Tibial artery (tissue), 4 donors: ENCODE measurements at regions not wholly inside any gene's neighbourhood (a gene's known extent, or its start where the extent isn't known, plus 50 kb on each side); places are given as distances from the start of the nearest gene placed in this dataset.

Source experiments
- DNase-seq, 2 donors: peaks; one replicate each; pipeline ENCODE4 v3.0.0-alpha.2; 2019
- H3K27ac ChIP-seq, 2 donors: fragments of 200-600 bp; sonication (generic) in 1 of 2; 1 replicate in 1 of 2; 2 replicates in 1 of 2; pipeline ENCODE4 v1.5.1; 2018 to 2019; ENCODE audit warnings: mild to moderate bottlenecking in 1 of 2
- H3K27me3 ChIP-seq, 2 donors: fragments of 200-600 bp; sonication (generic) in 1 of 2; one replicate each; pipeline versions ENCODE4 v1.5.1 to v1.6.0; 2016 to 2019
- H3K36me3 ChIP-seq, 3 donors: fragments of 200-600 bp; sonication (generic) in 2 of 3; one replicate each; pipeline ENCODE4 v1.5.1; 2016 to 2019; ENCODE audit warnings: mild to moderate bottlenecking in 2 of 3
- H3K4me1 ChIP-seq, 4 donors: fragments of 200-600 bp; sonication (generic) in 2 of 4; 1 replicate in 3 of 4; 2 replicates in 1 of 4; pipeline ENCODE4 v1.5.1; 2016 to 2019
- H3K4me3 ChIP-seq, 2 donors: fragments of 200-600 bp; sonication (generic) in 1 of 2; 1 replicate in 1 of 2; 2 replicates in 1 of 2; pipeline ENCODE4 v1.5.1; 2018 to 2019; ENCODE audit warnings: mild to moderate bottlenecking in 2 of 2
- H3K9me3 ChIP-seq, 3 donors: fragments of 200-600 bp; sonication (generic) in 1 of 3; one replicate each; pipeline ENCODE4 v1.5.1; 2016 to 2019
- intact Hi-C: fragments of 100-400 bp; cut with DNase I; formaldehyde crosslinking; loops from one replicate; pipeline ENCODE4 v1.15.0; 2023; ENCODE audit warnings: low total_unique reads
- TF ChIP-seq, protein P1 (sequence below), 2 experiments: fragments of 200-600 bp in 1 of 2; fragments of 450-650 bp in 1 of 2; IDR thresholded peaks; one replicate each; pipeline ENCODE4 v1.5.1; 2017 to 2019; ENCODE audit warnings: antibody characterized with exemption in 2 of 2, mild to moderate bottlenecking in 1 of 2, moderate library complexity in 1 of 2

DNA sequence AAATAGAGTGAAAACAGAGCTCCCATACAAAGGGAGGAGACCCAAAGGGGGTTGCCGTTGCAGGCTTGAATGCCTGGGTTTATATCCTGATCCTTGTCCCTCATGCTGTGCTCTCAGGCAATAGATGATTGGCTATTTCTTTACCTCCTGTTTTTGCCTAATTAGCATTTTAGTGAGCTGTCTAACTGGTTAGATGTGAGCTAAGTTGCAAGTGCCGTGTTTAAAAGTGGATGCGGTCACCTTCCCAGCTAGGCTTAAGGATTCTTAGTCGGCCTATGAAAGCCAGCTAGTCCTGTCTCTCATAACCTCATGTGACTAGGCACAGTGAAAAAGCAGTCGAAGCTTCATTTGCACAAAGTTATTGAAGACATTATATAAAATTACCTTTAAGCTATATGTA lies 356.7 kb upstream of the TMPRSS15 start:
- Histone ChIP-seq H3K4me1 (no peaks in the 10 kb centered on the region), H3K27me3 (no peaks in the 10 kb centered on the region), H3K36me3 (no peaks in the 10 kb centered on the region), H3K27ac (no peak overlapping the region), H3K4me3 (no peak overlapping the region), H3K9me3 (no peaks in the 10 kb centered on the region)
- intact Hi-C loops: no loop called here
- DNase-seq: no peak
- TF ChIP-seq, protein P1, sequence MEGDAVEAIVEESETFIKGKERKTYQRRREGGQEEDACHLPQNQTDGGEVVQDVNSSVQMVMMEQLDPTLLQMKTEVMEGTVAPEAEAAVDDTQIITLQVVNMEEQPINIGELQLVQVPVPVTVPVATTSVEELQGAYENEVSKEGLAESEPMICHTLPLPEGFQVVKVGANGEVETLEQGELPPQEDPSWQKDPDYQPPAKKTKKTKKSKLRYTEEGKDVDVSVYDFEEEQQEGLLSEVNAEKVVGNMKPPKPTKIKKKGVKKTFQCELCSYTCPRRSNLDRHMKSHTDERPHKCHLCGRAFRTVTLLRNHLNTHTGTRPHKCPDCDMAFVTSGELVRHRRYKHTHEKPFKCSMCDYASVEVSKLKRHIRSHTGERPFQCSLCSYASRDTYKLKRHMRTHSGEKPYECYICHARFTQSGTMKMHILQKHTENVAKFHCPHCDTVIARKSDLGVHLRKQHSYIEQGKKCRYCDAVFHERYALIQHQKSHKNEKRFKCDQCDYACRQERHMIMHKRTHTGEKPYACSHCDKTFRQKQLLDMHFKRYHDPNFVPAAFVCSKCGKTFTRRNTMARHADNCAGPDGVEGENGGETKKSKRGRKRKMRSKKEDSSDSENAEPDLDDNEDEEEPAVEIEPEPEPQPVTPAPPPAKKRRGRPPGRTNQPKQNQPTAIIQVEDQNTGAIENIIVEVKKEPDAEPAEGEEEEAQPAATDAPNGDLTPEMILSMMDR (IDR thresholded peaks at IDR 0.05): no peak

DNA sequence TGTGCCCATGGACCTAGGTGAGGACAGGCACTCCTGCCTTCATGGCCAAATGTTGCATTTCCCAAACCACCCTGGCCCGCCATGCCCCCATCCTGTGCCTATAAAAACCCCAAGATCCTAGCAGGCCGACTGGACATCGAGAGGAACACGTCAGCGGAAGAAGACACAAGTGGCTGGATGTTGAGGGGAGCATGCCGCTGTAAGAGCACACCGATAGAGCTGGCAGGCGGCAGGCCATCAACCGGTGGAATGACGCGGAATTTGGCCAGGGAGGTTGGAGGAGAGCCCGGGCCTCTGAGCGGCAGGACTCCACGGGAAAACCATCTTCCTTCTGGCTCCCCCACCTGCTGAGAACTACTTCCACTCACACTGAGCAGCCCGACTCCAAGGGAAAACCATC lies 361.1 kb upstream of the TMPRSS15 start:
- Histone ChIP-seq H3K27me3 (no peaks in the 10 kb centered on the region), H3K4me3 (no peak overlapping the region), H3K36me3 (no peaks in the 10 kb centered on the region), H3K9me3 (no peaks in the 10 kb centered on the region), H3K27ac (no peak overlapping the region), H3K4me1 (no peaks in the 10 kb centered on the region)
- no peak for DNase-seq
- intact Hi-C loops: no loop called here
- TF ChIP-seq, protein P1 (IDR thresholded peaks at IDR 0.05): no peak

DNA sequence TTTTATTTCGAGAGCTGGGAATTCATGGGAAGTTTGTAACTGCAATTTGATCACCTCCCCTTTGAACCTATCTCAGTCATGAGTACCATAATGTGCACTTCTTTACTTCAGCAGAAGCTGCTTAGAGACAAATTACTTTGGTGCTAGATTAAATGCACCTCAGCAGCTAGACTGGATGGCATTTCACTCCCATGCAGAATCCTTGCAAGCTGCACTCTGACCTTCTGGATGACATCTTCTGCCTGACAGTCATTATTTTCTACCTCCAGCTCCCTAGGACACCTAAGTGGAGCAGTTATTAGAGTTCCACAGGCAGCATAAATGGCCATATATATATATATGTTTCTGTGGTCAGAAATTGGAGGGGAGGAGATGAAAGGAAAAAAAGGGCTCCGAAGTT lies 366.0 kb upstream of the TMPRSS15 start:
- Histone ChIP-seq H3K36me3 (no peaks in the 10 kb centered on the region), H3K4me3 (no peak overlapping the region), H3K27ac (no peak overlapping the region), H3K9me3 (no peaks in the 10 kb centered on the region), H3K27me3 (no peaks in the 10 kb centered on the region), H3K4me1 (no peaks in the 10 kb centered on the region)
- DNase-seq: no peak
- TF ChIP-seq, protein P1 (IDR thresholded peaks at IDR 0.05): no peak
- intact Hi-C loops: no loop called here

DNA sequence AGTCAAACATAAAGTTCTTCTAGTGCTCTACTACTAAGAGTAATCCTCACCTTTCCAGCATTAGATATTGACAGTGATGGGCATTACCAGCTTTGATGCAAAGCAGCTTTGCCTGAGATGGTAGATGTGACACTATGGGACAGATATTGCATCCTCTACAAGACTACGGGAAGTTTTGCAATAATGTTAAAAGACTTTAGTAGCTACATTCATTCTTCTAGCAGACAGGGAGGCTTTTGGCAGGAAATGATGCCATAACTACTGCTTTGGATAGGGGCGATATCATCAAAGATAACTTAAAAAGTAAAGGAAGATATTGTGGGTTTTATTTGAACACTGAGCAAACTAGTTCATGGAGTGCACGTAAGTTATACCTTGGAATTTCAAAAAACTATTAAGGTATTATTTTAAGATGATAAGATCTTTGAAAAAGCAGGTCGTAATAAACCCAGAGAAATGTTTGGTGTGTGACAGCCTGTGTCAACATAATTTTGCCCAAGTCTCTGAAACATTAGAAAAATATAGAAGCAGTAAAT lies 368.3 kb upstream of the TMPRSS15 start:
- TF ChIP-seq, protein P1 (IDR thresholded peaks at IDR 0.05): no peak
- DNase-seq: no peak

DNA sequence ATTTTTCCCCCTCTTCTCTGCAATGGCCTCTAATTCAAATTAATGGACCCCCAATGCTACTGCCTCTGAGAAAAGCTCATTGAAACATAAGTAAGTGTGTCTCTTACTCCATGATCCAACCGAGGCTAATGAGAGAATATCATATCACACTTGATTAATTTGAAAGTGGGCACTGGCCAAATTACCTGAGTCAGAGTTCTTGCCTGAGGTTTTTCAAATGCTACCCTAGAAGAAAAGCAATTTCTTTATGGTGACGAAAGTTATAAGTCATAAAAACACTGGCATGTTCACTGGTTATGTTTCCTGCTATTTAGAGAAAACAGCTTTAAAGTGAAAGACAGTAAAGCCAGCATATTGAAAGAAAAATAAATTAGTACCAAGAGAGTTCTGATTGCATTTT lies 368.8 kb upstream of the TMPRSS15 start:
- peaks cover 0 to 22% (median 0%) of the 10 kb centered on the region in 4 donors for H3K4me1 ChIP-seq
- intact Hi-C loops: no loop called here
- H3K27me3 ChIP-seq: no peaks in the 10 kb centered on the region
- H3K27ac ChIP-seq: no peak overlapping the region
- DNase-seq: no peak
- H3K9me3 ChIP-seq: no peaks in the 10 kb centered on the region
- TF ChIP-seq, protein P1 (IDR thresholded peaks at IDR 0.05): no peak
- H3K4me3 ChIP-seq: no peak overlapping the region
- H3K36me3 ChIP-seq: no peaks in the 10 kb centered on the region

More for the DNA sequence above, 368.3 kb upstream of the TMPRSS15 start:
- Histone ChIP-seq H3K4me1 (peaks cover 0 to 17% (median 0%) of the 10 kb centered on the region in 4 donors), H3K4me3 (no peak overlapping the region), H3K9me3 (no peaks in the 10 kb centered on the region), H3K36me3 (no peaks in the 10 kb centered on the region), H3K27ac (no peak overlapping the region), H3K27me3 (no peaks in the 10 kb centered on the region)
- intact Hi-C loops: no loop called here

DNA sequence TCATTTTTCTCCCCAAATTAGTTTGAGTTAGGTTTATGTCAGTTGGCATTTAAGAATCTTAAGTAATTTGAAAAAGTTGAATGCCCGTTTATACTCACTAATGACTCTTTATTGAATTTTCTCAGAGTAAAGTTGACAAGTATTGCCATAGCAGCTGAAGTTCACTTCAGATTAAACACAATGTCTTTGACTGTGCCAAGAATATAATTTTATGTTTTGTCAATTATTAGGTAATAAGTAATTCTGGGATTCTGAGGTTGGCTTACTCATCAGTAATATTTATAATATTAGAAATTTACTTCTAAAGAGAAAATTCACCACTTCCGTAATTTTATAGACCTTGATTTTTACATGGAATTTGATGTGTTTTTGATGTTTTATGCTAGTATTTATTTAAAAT lies 369.3 kb upstream of the TMPRSS15 start:
- Histone ChIP-seq H3K9me3 (no peaks in the 10 kb centered on the region), H3K36me3 (no peaks in the 10 kb centered on the region), H3K4me3 (no peak overlapping the region), H3K27ac (no peak overlapping the region), H3K4me1 (peaks cover 0 to 22% (median 0%) of the 10 kb centered on the region in 4 donors), H3K27me3 (no peaks in the 10 kb centered on the region)
- intact Hi-C loops: no loop called here
- TF ChIP-seq, protein P1 (IDR thresholded peaks at IDR 0.05): no peak
- DNase-seq: no peak
